HFFc6 (cell line): ENCODE measurements at regions not wholly inside any gene's neighbourhood (a gene's known extent, or its start where the extent isn't known, plus 50 kb on each side); places are given as distances from the start of the nearest gene placed in this dataset.

Experiments
- DNase-seq: peaks from one replicate; pipeline ENCODE4 v3.0.0-alpha.2; 2018
- H3K27ac Mint-ChIP-seq: 2 replicates; pipeline ENCODE4 v1.8.0; 2020; ENCODE audit warnings: mild to moderate bottlenecking, mixed read lengths
- H3K27me3 Mint-ChIP-seq: 2 replicates; pipeline ENCODE4 v1.8.0; 2021; ENCODE audit warnings: mild to moderate bottlenecking, moderate library complexity, mixed read lengths; ENCODE audit not compliant: insufficient read depth
- H3K36me3 Mint-ChIP-seq: 2 replicates; pipeline ENCODE4 v1.8.0; 2021; ENCODE audit warnings: low read depth, mixed read lengths
- H3K4me1 Mint-ChIP-seq: 2 replicates; pipeline ENCODE4 v1.8.0; 2020; ENCODE audit warnings: low read depth, mixed read lengths
- H3K4me3 Mint-ChIP-seq: 2 replicates; pipeline ENCODE4 v1.8.0; 2020; ENCODE audit warnings: mild to moderate bottlenecking, moderate library complexity, mixed read lengths
- H3K9me3 Mint-ChIP-seq: 2 replicates; pipeline ENCODE4 v1.8.0; 2020; ENCODE audit warnings: mild to moderate bottlenecking, mixed read lengths
- CTCF ChIP-seq: fragments of 200-600 bp; sonication (generic); IDR thresholded peaks from 2 replicates; pipeline ENCODE4 v1.5.0; 2021; ENCODE audit warnings: antibody characterized with exemption, mild to moderate bottlenecking

GRCh38 chr22:34493486-34493885, 572.5 kb upstream of the ISX start:
- Mint-ChIP-seq H3K27me3 (no peaks in the 10 kb centered on the region), H3K36me3 (no peaks in the 10 kb centered on the region; the same call in 1 of the 2 replicates), H3K9me3 (peaks cover 88% of the 10 kb centered on the region)

GRCh38 chr22:34501366-34501965, 564.5 kb upstream of the ISX start:
- no peak overlapping the region for H3K27ac Mint-ChIP-seq
- H3K4me1 Mint-ChIP-seq = no peaks in the 10 kb centered on the region
- no peak overlapping the region for H3K4me3 Mint-ChIP-seq
- no peak for TF ChIP-seq CTCF
- no peaks in the 10 kb centered on the region for H3K27me3 Mint-ChIP-seq
- no peak for DNase-seq
- H3K36me3 Mint-ChIP-seq = no peaks in the 10 kb centered on the region
- peaks cover 67% of the 10 kb centered on the region for H3K9me3 Mint-ChIP-seq

More at GRCh38 chr22:34493486-34493885, 572.5 kb upstream of the ISX start:
- Mint-ChIP-seq H3K27ac (no peak overlapping the region), H3K4me1 (no peaks in the 10 kb centered on the region), H3K4me3 (no peak overlapping the region)
- no peak for DNase-seq
- TF ChIP-seq CTCF = no peak

- Mint-ChIP-seq H3K4me3 (no peak overlapping the region), H3K36me3 (no peaks in the 10 kb centered on the region), H3K27ac (no peak overlapping the region)
Observed at GRCh38 chr22:34502821-34503220, 563.1 kb upstream of the ISX start.

GRCh38 chr22:34508797-34509196, 557.2 kb upstream of the ISX start:
- Mint-ChIP-seq H3K4me1 (no peaks in the 10 kb centered on the region), H3K27ac (no peak overlapping the region), H3K36me3 (no peaks in the 10 kb centered on the region; the same call in none of the 2 replicates), H3K4me3 (no peak overlapping the region), H3K9me3 (peaks cover 68% of the 10 kb centered on the region), H3K27me3 (no peaks in the 10 kb centered on the region)
- no peak for TF ChIP-seq CTCF
- no peak for DNase-seq

More at GRCh38 chr22:34502821-34503220, 563.1 kb upstream of the ISX start:
- no peak for DNase-seq
- H3K9me3 Mint-ChIP-seq = peaks cover 62% of the 10 kb centered on the region
- TF ChIP-seq CTCF = no peak
- H3K27me3 Mint-ChIP-seq = no peaks in the 10 kb centered on the region
- no peaks in the 10 kb centered on the region for H3K4me1 Mint-ChIP-seq

- TF ChIP-seq CTCF = no peak
- Mint-ChIP-seq H3K36me3 (no peaks in the 10 kb centered on the region), H3K9me3 (peaks cover 21% of the 10 kb centered on the region), H3K4me1 (no peaks in the 10 kb centered on the region), H3K27ac (no peak overlapping the region), H3K4me3 (no peak overlapping the region), H3K27me3 (no peaks in the 10 kb centered on the region)
- no peak for DNase-seq
Observed at GRCh38 chr22:34526681-34527080, 539.3 kb upstream of the ISX start.
